Transverse colon (tissue), 4 donors: ENCODE measurements at regions not wholly inside any gene's neighbourhood (a gene's known extent, or its start where the extent isn't known, plus 50 kb on each side); places are given as distances from the start of the nearest gene placed in this dataset.

Source experiments
- EP300 ChIP-seq: sonication (generic); formaldehyde crosslinking; IDR thresholded peaks from one replicate; pipeline ENCODE4 v1.6.1; 2017; ENCODE audit warnings: antibody characterized with exemption, low read depth
- POLR2A ChIP-seq: fragments of 450-650 bp; IDR thresholded peaks from one replicate; pipeline ENCODE4 v1.6.1; 2016; ENCODE audit warnings: antibody characterized with exemption, mild to moderate bottlenecking, moderate library complexity
- POLR2AphosphoS5 ChIP-seq, 3 donors: sonication (generic); formaldehyde crosslinking; IDR thresholded peaks; one replicate each; pipeline ENCODE4 v1.6.1; 2016; ENCODE audit warnings: antibody characterized with exemption in 3 of 3
- TF ChIP-seq, protein P1 (sequence below), 5 experiments: fragments of 200-600 bp in 3 of 5; fragments of 450-650 bp in 2 of 5; sonication (generic) in 3 of 5; IDR thresholded peaks; 1 replicate in 2 of 5; 2 replicates in 3 of 5; pipeline ENCODE4 v1.5.1; 2016 to 2017; ENCODE audit warnings: antibody characterized with exemption in 5 of 5, inconsistent platforms in 3 of 5, mild to moderate bottlenecking in 2 of 5, moderate library complexity in 1 of 5

DNA sequence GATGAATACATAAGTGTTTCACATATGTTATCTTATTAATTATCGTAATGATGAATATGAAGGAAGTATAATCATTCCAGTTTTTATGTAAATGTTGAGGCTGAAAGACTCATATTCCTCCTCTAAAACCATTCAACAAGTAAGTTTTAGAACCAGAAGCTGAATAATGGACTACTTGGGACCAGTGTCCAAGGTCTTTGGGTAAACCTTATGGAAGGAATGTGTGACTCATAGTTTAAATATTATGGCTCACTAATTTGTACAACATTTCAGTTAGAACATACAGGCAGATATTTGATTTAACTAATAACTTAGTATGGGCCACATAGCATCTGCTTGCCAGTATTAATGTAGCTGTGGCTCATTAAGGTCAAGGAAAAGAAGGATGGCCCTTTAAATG, 209.6 kb downstream of the TFAP2B start:
- TF ChIP-seq, protein P1, sequence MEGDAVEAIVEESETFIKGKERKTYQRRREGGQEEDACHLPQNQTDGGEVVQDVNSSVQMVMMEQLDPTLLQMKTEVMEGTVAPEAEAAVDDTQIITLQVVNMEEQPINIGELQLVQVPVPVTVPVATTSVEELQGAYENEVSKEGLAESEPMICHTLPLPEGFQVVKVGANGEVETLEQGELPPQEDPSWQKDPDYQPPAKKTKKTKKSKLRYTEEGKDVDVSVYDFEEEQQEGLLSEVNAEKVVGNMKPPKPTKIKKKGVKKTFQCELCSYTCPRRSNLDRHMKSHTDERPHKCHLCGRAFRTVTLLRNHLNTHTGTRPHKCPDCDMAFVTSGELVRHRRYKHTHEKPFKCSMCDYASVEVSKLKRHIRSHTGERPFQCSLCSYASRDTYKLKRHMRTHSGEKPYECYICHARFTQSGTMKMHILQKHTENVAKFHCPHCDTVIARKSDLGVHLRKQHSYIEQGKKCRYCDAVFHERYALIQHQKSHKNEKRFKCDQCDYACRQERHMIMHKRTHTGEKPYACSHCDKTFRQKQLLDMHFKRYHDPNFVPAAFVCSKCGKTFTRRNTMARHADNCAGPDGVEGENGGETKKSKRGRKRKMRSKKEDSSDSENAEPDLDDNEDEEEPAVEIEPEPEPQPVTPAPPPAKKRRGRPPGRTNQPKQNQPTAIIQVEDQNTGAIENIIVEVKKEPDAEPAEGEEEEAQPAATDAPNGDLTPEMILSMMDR (IDR thresholded peaks at IDR 0.05): no peak
- TF ChIP-seq POLR2A (no peak), POLR2AphosphoS5 (IDR thresholded peaks at IDR 0.05) (no peak), EP300 (no peak)
